GM19238 (cell line): ENCODE measurements at regions not wholly inside any gene's neighbourhood (a gene's known extent, or its start where the extent isn't known, plus 50 kb on each side); places are given as distances from the start of the nearest gene placed in this dataset.
"Not testable (repeated sequence)": the region's sequence is repeated elsewhere in the genome, so short reads cannot be mapped to it uniquely, and the experiment has no call there.

Experiments used
- DNase-seq: peaks from one replicate; pipeline ENCODE4 v3.0.0; 2011; ENCODE audit warnings: low spot score; ENCODE audit not compliant: insufficient read length

GRCh38 chrX:139044680-139045079 is 333.2 kb upstream of the FGF13 start:
- DNase-seq: no peak

GRCh38 chrX:139039041-139039440 is 327.5 kb upstream of the FGF13 start:
- DNase-seq: no peak

GRCh38 chrX:139026811-139027210 is 315.3 kb upstream of the FGF13 start:
- no peak for DNase-seq

- DNase-seq: no peak
Measured at GRCh38 chrX:139026406-139026805, 314.9 kb upstream of the FGF13 start.

DNA sequence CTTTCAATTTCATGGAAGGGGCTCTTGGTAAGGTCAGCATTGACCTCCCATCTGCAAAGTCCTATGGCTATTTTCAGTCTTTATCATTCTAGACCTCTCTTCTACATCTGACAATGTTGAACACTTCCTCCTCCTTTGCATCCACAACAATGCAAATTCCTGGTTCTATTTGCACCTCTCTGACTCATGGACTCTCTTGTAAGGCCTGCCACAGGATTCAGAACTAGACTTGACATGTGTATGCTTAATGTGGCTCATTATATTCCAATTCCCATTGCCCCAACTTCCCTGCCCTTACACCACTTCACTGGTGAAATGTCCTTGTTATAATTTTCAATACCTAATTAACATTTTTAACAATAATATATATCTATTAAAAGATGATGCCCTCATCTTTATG is 314.3 kb upstream of the FGF13 start:
- DNase-seq: no peak

DNA sequence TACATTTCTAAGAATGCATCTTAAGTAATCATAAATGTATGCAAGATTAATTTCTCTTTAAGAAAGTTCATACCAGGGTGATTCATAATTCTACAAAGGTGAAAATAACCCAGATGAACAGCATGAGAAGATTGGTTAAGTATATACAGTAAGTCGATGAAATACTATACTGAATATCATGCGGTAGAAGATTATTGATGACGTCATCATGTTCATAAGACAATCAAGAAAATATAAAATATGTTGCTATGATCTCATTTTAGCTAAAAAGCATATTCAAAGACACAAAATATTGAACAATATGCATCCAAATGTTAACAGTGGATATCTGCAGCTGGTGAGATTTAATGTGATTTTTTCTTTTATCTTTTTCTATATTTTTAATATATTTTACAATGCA is 312.0 kb upstream of the FGF13 start:
- no peak for DNase-seq

DNA sequence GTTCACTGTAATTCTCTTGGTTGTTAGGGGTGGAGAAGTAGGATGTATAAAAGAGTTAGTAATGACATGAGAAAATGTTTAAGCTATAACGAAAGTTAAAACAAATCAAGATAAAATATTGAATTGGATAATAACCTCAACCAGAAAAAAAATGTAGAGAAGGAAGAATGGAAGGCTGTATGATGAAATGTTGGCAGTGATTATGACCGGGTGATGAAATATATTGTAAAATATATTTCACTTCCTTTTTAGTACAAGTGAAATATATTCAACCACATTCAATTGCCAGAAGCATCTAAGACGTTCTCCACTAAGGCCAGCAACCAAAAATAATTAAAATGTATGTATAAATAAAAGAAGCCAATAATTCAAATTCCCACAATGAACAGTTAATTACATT is 309.3 kb upstream of the FGF13 start:
- no peak for DNase-seq

GRCh38 chrX:139018436-139018835 is 306.9 kb upstream of the FGF13 start:
- DNase-seq: no peak

DNA sequence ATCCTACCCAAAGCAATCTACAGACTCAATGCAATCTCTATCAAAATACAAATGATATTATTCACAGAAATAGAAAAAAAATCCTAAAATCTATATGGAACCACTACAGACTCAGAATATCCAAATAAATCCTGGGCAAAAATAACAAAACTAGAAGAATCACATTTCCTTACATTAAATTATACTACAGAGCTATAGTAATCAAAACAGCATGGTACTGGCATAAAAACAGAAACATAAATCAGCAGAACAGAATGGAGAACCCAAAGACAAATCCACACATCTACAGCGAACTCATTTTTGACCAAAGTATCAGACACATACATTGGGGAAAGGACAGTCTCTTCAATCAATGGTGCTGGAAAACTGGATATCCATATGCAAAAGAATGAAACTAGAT is 304.1 kb upstream of the FGF13 start:
- no peak for DNase-seq

GRCh38 chrX:139008185-139008584 is 296.7 kb upstream of the FGF13 start:
- DNase-seq: no peak

GRCh38 chrX:139003856-139004527 is 292.5 kb upstream of the FGF13 start:
- DNase-seq: not testable (repeated sequence)

- DNase-seq: no peak
Measured at GRCh38 chrX:139002319-139002718, 290.8 kb upstream of the FGF13 start.

GRCh38 chrX:138996268-138996667 is 284.8 kb upstream of the FGF13 start:
- DNase-seq: no peak

GRCh38 chrX:138995458-138995857 is 283.9 kb upstream of the FGF13 start:
- no peak for DNase-seq

DNA sequence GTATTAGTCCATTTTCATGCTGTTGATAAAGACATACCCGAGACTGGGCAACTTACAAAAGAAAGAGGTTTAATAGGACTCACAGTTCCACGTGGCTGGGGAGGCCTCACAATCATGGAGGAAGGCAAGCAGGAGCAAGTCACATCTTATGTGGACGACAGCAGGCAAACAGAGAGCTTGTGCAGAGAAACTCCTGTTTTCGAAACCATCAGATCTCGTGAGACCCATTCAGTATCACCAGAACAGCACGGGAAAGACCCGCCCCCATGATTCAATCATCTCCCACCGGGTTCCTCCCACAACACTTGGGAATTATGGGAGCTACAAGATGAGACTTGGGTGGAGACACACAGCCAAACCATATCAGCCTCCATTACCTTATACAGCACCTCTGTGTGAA is 278.9 kb upstream of the FGF13 start:
- not testable (repeated sequence) for DNase-seq

GRCh38 chrX:138986866-138987265 is 275.3 kb upstream of the FGF13 start:
- DNase-seq: no peak

GRCh38 chrX:138986235-138986634 is 274.7 kb upstream of the FGF13 start:
- no peak for DNase-seq

DNA sequence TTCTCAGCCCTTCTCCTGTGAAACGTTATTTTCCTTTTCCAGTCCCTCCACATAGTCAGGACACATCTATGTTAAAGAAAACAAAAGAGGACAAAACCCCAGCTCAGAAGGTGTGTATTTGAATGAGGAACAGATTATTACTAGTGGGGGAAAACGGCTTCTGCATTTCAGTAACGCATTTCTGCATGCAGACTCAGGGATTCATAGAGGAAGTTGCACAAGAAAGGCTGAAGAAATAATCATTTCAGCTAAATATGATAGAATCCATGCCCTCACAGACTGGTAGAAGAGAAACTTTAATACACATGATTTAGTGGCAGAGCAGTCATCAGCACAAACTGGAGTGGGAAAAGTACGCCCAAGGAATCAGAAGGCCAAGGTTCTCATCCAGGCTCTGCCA is 270.8 kb upstream of the FGF13 start:
- DNase-seq: no peak

DNA sequence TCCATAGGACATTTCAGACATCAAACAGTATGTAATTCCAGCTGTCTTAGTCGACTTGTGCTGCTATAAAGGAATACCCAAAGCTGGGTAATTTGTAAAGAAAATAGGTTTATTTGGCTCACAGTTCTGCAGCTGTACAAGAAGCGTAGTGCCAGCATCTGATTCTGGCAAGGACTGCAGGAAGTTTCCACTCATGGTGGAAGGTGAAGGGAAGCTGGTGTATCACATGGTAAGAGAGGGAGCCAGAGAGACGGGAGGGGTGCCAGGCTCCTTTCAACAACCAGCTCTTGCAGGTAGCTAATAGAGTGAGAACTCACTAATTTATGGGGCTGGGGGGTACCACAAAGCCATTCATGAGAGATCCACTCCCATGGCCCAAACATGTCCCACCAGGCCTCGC is 253.0 kb upstream of the FGF13 start:
- no peak for DNase-seq

DNA sequence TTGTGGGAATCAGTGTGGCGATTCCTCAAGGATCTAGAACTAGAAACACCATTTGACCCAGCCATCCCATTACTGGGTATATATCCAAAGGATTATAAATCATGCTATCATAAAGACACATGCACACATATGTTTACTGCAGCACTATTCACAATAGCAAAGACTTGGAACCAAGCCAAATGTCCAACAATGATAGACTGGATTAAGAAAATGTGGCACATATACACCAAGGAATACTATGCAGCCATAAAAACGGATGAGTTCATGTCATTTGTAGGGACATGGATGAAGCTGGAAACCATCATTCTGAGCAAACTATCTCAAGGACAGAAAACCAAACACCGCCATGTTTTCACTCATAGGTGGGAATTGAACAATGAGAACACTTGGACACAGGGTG is 250.9 kb upstream of the FGF13 start:
- DNase-seq: not testable (repeated sequence)

DNA sequence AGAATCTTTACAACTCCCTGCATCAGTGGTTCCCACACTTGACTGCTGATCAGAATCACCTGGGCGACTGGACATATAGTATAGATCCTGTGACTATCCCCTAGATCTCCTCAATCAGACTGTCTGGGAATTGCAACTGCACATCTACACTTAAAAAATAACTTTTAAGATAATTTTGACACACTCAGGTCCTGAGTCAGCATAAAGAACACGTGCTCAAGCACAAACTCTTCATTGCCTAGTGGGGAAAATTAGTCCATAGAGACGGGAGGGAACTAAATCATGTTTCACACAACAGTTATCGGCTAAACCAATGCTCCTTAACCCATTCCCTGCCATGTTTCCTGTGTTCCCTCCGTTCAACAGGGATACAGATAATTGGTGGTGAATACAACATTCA is 243.5 kb upstream of the FGF13 start:
- DNase-seq: no peak

GRCh38 chrX:138946926-138947325 is 235.4 kb upstream of the FGF13 start:
- no peak for DNase-seq

DNA sequence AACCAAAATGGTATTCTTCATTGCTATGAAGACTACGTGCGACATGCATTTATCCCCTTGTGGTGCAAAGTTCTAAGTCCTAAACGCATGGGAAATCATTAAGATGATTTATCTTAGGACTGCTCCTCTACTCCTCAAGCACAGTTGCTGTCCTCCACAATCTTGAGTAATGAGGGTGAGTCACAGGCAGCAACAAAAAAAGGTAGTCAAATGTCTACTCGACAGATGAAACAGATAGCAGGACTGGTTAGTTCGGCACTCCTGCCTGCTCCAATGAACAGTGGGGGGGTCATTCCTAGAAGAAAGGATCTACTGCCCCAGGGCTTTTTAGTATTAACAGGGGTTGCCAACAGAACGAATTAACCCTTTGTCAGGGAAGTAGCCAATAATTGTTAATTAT is 233.7 kb upstream of the FGF13 start:
- DNase-seq: no peak

DNA sequence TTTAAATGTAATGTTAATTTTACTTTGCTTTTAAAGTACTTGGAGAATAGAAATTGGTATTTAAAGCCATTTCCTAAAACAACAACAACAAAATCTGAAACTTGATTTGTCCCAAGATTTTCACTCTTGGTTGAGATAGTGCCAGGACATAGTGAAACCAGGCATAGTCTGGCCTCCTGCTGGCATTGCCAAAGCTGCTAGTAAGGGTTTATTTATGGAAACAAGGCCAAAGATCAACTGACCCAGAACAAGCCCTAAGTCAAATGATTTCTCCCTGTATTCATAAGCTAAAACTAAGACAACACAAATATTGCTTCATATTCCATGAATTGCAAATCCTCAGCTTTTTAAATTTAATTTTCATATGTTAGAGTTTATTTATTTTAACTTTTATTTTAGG is 227.5 kb upstream of the FGF13 start:
- DNase-seq: no peak
